Natural killer cell treated with Interleukin-12 subunit alpha and Interleukin-12 subunit beta and Interleukin-15 and Interleukin-18, amount 100 ng/mL, for 72 hours (primary cell): ENCODE measurements at regions not wholly inside any gene's neighbourhood (a gene's known extent, or its start where the extent isn't known, plus 50 kb on each side); places are given as distances from the start of the nearest gene placed in this dataset.
"Not testable (repeated sequence)": the region's sequence is repeated elsewhere in the genome, so short reads cannot be mapped to it uniquely, and the experiment has no call there.

Experiments
- ATAC-seq, 2 donors: fragments of 150-1000 bp; cut with Tn5 transposase in 1 of 2; sonication (Bioruptor Pico), chemical (Tn5 transposase) in 1 of 2; 2 replicates each; pipeline ENCODE4 v1.10.0; 2021
- DNase-seq: peaks from one replicate; pipeline ENCODE4 v3.0.0; 2022; ENCODE audit warnings: low spot score
- H3K27ac Mint-ChIP-seq, 2 donors: 1 replicate in 1 of 2; 2 replicates in 1 of 2; pipeline ENCODE4 v1.8.0; 2022; ENCODE audit warnings: mixed read lengths in 2 of 2, mild to moderate bottlenecking in 1 of 2, moderate library complexity in 1 of 2
- H3K27me3 Mint-ChIP-seq, 2 donors: 1 replicate in 1 of 2; 2 replicates in 1 of 2; pipeline ENCODE4 v1.8.0; 2022; ENCODE audit warnings: mixed read lengths in 2 of 2
- H3K36me3 Mint-ChIP-seq: one replicate; pipeline ENCODE4 v1.8.0; 2022; ENCODE audit warnings: mixed read lengths
- H3K4me1 Mint-ChIP-seq, 2 donors: 1 replicate in 1 of 2; 2 replicates in 1 of 2; pipeline ENCODE4 v1.8.0; 2022; ENCODE audit warnings: low read depth in 2 of 2, mixed read lengths in 2 of 2, mild to moderate bottlenecking in 1 of 2
- H3K4me3 Mint-ChIP-seq: one replicate; pipeline ENCODE4 v1.8.0; 2022; ENCODE audit warnings: mixed read lengths
- H3K9me3 Mint-ChIP-seq: 2 replicates; pipeline ENCODE4 v1.8.0; 2022; ENCODE audit warnings: mixed read lengths

DNA sequence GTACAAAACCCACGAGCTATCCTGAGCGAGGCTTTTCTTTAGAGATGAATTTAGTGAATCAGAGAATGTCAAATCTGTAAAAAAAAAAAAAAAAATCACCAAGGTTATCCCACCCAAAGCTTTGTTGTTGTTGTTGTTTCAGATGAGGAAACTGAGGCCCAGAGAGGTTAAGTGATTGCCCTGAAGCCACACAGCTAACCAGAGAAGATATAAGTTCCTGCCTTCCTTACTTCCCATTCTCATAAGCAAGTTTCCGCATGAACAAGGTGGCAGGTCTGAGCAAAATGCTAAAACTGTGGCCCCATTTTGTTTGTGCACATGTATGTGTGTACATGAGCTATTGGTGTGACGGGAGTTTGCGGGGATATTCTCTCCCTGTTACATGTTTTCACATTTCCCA lies 352.1 kb upstream of the ZFHX3 start:
- H3K9me3 Mint-ChIP-seq: no peaks in the 10 kb centered on the region
- no peaks in the 10 kb centered on the region for H3K36me3 Mint-ChIP-seq
- no peak overlapping the region for H3K4me3 Mint-ChIP-seq
- H3K27ac Mint-ChIP-seq: no peak overlapping the region
- ATAC-seq: no peak
- peaks cover 2 to 6% of the 10 kb centered on the region in 2 donors for H3K27me3 Mint-ChIP-seq
- H3K4me1 Mint-ChIP-seq: no peaks in the 10 kb centered on the region
- DNase-seq: no peak

DNA sequence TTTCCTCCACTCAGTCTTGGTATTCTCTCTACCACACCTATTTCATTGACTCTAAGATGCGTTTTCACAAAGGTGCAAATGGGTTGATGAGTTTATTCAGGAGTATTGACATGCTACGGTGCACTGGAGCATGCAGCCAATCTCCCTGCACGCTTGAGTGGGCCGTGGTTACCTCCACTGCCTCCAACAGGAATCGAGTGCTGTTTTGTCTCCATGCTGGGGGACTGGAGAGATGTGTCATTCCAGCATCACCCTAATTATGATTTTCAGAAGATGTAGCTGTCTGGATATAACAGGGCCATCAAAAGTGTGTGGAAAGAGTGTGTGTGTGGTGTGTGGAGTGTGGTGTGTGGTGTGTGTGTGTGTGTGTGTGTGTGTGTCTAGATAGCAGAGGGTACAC lies 351.6 kb upstream of the ZFHX3 start:
- Mint-ChIP-seq H3K9me3 (no peaks in the 10 kb centered on the region), H3K4me3 (no peak overlapping the region), H3K27ac (no peak overlapping the region), H3K27me3 (peaks cover 2 to 6% of the 10 kb centered on the region in 2 donors), H3K36me3 (no peaks in the 10 kb centered on the region), H3K4me1 (no peaks in the 10 kb centered on the region)
- ATAC-seq (no peak), DNase-seq (no peak)

DNA sequence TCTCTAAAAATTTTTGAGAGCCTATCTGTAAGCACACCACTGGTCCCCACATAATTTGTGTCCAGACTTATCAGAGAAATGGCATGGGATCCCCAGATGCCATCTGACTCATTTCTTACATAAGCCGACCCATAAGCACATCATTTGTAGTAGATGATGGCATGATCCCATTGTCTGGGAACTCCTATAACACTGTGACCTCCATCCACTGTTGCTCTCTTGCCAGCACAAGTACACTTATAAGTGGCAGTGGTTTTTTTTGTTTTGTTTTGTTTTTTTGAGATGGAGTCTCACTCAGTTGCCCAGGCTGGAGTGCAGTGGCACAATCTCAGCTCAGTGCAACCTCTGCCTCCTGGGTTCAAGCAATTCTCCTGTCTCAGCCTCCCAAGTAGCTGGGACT lies 350.7 kb upstream of the ZFHX3 start:
- not testable (repeated sequence) for H3K9me3 Mint-ChIP-seq, H3K27ac Mint-ChIP-seq, H3K4me3 Mint-ChIP-seq, H3K4me1 Mint-ChIP-seq, H3K36me3 Mint-ChIP-seq, ATAC-seq, DNase-seq, H3K27me3 Mint-ChIP-seq

DNA sequence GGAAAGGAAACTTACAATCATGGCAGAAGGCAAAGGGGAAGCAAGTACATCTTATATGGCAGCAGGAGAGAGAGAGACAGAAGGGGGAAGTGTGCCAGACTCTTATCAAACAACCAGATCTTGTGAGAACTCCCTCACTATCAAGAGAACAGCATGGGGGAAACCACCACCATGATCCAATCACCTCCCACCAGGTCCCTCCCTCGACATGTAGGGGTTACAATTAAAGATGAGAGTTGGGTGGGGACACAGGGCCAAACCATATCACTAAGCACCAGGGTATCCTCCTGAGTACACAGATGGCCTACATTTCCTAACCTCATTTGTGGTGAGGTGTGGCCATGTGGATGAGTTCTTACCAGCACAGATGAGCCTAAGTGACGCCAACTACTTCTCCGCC lies 348.6 kb upstream of the ZFHX3 start:
- Mint-ChIP-seq H3K4me1 (no peaks in the 10 kb centered on the region), H3K4me3 (no peak overlapping the region), H3K27me3 (peaks cover 0 to 6% of the 10 kb centered on the region in 2 donors), H3K36me3 (no peaks in the 10 kb centered on the region), H3K27ac (no peak overlapping the region), H3K9me3 (no peaks in the 10 kb centered on the region)
- ATAC-seq (peak in 1 of 2 donors; percentile 18), DNase-seq (no peak)

DNA sequence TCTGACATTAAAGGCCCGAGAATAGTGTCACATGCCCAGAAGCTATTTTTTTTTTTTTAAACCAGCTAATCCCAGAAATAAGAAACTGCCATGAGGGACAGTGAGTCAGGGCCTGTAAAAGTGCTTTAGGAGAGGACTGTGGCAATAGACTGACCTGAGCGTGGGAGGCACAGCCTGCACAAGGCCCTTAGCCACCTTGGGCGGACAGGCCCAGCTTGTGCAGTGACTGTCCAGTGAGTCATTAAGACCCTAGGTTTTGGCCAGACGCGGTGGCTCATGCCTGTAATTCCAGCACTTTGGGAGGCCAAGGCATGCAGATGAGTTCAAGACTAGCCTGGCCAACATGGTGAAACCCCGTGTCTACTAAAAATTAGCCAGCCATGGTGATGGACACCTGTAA lies 343.0 kb upstream of the ZFHX3 start:
- Mint-ChIP-seq H3K27ac (no peak overlapping the region), H3K4me3 (no peak overlapping the region), H3K9me3 (no peaks in the 10 kb centered on the region), H3K27me3 (peaks cover 0 to 2% of the 10 kb centered on the region in 2 donors), H3K4me1 (no peaks in the 10 kb centered on the region), H3K36me3 (no peaks in the 10 kb centered on the region)
- DNase-seq: no peak
- ATAC-seq: no peak

DNA sequence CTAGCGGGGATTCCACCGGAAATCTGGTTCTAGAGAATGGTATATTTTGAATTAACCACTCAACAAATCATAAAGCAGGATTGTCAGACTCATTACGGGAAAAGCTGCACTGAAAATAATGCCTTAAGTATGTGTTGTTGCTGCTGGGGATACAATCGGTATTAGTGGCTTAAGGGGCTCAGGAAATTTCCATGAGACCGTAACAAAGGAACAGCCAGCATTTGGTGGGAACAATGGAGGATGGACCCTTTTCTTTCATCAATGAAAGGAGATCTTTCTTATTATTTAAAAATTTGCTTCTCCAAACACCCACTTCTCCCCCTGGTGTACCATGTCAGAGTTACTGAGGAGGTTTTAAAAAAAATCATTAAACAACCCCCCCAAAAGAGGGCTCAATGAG lies 342.6 kb upstream of the ZFHX3 start:
- H3K36me3 Mint-ChIP-seq: no peaks in the 10 kb centered on the region
- H3K27ac Mint-ChIP-seq: no peak overlapping the region
- H3K9me3 Mint-ChIP-seq: no peaks in the 10 kb centered on the region
- H3K27me3 Mint-ChIP-seq: peaks cover 0 to 2% of the 10 kb centered on the region in 2 donors
- no peak overlapping the region for H3K4me3 Mint-ChIP-seq
- DNase-seq (no peak), ATAC-seq (no peak)
- no peaks in the 10 kb centered on the region for H3K4me1 Mint-ChIP-seq

DNA sequence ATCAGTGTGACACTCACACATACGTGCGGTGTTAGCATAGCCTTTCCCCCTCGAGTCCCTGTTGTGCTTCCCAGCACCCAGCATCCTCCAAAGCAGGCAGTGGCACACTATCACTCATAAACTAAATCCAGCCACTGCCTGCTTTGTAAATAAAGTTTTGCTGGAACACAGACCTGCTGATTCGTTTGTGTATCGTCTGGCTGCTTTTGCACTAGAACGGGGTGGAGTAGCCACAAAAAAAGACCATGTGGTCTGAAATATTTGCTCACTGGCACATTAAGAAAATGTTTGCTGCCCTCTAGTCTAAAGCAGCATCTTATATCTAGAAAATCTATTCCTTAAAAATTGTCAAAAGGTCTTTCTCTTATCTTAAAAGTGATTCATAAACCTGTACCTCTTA lies 341.2 kb upstream of the ZFHX3 start:
- no peaks in the 10 kb centered on the region for H3K36me3 Mint-ChIP-seq
- no peak overlapping the region for H3K27ac Mint-ChIP-seq
- H3K9me3 Mint-ChIP-seq: no peaks in the 10 kb centered on the region
- ATAC-seq: no peak
- H3K4me1 Mint-ChIP-seq: no peaks in the 10 kb centered on the region
- no peak overlapping the region for H3K4me3 Mint-ChIP-seq
- DNase-seq: no peak
- H3K27me3 Mint-ChIP-seq: peaks cover 0 to 2% of the 10 kb centered on the region in 2 donors

DNA sequence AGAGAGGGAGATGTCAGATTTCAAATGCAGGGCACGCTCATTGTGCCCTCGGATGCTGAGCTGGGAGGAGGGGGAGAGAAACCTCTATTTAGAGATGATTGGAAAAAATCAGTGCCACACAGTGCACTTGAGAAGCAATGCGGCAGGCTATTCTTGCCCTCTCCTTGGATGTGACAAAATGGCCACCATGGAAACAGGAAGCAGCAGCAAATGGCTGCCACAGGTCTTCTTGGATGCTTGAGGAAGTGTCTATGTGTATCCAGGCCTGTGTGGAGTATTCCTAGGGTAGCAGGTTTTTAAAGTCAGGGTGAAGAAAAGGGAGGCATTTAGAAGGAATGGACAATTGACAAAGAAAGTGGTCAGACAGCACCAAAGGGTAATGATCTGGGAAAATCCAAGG lies 340.1 kb upstream of the ZFHX3 start:
- Mint-ChIP-seq H3K4me1 (no peaks in the 10 kb centered on the region), H3K27me3 (peaks cover 0 to 2% of the 10 kb centered on the region in 2 donors), H3K36me3 (no peaks in the 10 kb centered on the region), H3K27ac (no peak overlapping the region), H3K4me3 (no peak overlapping the region), H3K9me3 (no peaks in the 10 kb centered on the region)
- ATAC-seq (no peak), DNase-seq (no peak)

DNA sequence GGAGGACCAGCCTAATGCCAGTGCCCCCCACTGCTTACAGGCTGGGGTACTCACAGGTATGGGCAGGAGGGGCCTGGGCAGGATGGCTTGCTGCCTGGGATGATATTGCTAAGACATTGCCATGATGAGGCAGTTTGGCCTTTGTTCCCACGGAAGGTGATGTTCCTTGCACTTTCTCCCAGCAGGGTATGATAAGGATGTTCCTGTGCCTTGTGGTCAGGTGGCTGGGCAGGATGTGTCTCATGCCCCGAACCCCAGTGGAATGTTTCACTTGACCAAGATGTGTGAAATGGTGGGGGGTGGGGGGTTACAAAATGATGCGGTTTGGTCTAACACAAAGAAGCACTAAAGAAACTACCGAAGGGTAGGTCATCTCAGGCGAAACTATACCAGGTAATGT lies 337.8 kb upstream of the ZFHX3 start:
- Mint-ChIP-seq H3K27me3 (peaks cover 0 to 2% of the 10 kb centered on the region in 2 donors), H3K27ac (no peak overlapping the region), H3K9me3 (no peaks in the 10 kb centered on the region), H3K36me3 (no peaks in the 10 kb centered on the region), H3K4me1 (no peaks in the 10 kb centered on the region), H3K4me3 (no peak overlapping the region)
- DNase-seq (no peak), ATAC-seq (peak in 1 of 2 donors; percentile 20)

DNA sequence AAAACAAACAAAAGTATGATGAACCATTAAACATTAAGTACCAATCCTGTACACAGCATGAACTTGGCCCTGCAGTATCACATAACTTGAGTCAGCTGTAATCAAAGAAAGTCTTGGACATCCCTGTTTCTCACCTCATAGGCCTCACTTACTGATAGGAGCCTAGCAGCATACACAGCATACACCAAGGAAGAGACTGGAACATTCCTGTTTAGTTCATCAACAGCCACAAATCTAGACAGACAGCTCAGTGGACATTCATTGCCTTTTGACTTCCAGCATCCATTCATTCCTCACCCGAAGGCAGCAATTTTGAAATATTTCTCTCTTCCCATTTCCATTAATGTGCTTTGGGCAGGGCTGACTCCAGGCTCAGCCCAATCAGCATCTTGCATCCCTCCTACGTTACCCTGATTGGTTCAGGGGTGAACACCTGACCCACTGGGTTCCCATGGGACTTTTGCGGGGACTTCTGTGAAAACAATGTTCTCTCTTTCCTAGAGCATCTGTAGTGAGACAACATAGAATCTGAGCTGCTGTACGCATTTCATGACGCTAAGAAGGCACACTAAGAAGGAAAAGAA lies 336.7 kb upstream of the ZFHX3 start:
- no peak for ATAC-seq
- Mint-ChIP-seq H3K27me3 (peaks cover 0 to 2% of the 10 kb centered on the region in 2 donors), H3K27ac (no peak overlapping the region), H3K9me3 (no peaks in the 10 kb centered on the region), H3K4me1 (no peaks in the 10 kb centered on the region), H3K4me3 (no peak overlapping the region), H3K36me3 (no peaks in the 10 kb centered on the region)
- DNase-seq: no peak

DNA sequence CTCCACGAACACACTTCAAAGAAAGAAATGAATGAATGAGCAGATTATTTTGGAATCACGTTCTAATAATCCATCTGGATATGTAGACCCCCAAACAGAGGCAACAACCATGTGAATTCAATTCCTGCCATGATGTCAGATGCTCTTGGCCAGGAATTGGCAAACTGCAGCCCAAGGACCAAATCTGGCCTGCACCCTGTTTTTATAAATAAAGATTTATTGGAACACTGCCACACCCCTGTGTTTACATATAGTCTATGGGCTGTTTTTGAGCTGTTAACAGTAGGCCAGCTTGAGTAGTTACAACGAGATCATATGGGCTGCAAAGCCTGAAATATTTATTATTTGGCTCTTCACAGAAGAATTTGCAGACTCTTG lies 336.0 kb upstream of the ZFHX3 start:
- ATAC-seq: no peak
- Mint-ChIP-seq H3K9me3 (no peaks in the 10 kb centered on the region), H3K27me3 (peaks cover 0 to 2% of the 10 kb centered on the region in 2 donors), H3K27ac (no peak overlapping the region), H3K4me1 (no peaks in the 10 kb centered on the region), H3K4me3 (no peak overlapping the region), H3K36me3 (no peaks in the 10 kb centered on the region)
- no peak for DNase-seq

DNA sequence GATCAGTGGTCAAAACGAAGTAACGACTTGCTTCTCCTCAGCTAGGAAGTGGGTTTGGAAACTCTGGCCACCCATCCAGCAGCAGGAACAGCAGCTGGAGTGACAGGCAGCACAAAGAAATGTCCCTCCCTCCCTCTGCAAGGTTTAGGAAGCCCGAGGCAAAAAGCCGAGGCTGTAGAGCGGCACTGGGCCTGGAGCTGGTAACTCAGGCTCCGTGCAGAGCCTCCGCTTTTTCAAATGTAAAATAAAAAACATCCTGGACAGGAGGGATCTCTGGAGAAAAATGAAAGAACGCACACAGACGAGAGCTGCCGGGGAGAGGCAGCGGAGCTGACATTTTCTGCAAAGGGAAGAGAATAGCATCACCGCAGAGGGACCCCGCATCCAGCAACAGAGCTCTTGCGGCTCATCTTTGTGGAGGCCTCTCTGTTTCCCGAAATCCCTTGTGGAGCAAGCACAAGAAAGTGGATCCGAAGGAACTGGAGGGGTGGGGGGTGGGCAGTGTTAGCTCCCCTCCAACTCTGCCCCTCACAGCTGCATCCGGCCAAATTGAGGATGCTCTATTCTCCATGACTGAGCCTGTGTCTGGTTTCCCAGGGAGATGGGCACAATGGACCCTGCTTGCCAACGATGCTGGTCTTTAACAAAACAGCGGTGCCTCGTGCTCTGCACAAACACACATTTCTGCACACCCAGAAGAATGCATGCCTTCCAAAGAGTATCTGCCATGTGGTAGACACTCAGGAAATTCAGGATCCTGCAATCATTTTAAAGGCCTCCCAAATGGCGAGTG lies 335.5 kb upstream of the ZFHX3 start:
- Mint-ChIP-seq H3K27me3 (peaks cover 0 to 6% of the 10 kb centered on the region in 2 donors), H3K4me1 (no peaks in the 10 kb centered on the region), H3K27ac (no peak overlapping the region), H3K9me3 (no peaks in the 10 kb centered on the region), H3K4me3 (no peak overlapping the region), H3K36me3 (no peaks in the 10 kb centered on the region)
- no peak for DNase-seq
- no peak for ATAC-seq

DNA sequence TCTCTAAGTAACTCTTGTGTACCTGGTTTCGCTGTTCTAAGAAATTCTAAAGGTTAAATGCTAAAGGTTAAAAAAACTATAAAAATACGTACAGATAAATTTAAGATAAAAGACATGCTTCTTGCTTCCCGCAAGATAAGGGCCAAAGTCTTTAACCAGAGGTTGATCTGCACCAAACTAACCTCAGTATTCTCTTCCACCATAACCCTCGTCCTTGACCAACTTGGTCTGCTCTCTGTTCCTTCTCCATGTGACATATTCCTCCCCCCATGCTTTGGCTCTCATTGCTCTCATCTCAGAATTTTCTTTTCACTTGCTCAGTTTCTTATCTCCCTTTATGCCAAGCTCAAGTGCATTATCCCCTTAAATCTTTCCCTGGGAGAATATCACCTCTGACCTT lies 330.5 kb upstream of the ZFHX3 start:
- no peak for ATAC-seq
- Mint-ChIP-seq H3K27ac (no peak overlapping the region), H3K4me3 (no peak overlapping the region), H3K4me1 (no peaks in the 10 kb centered on the region), H3K36me3 (no peaks in the 10 kb centered on the region), H3K27me3 (peaks cover 0 to 4% of the 10 kb centered on the region in 2 donors), H3K9me3 (no peaks in the 10 kb centered on the region)
- DNase-seq: no peak

DNA sequence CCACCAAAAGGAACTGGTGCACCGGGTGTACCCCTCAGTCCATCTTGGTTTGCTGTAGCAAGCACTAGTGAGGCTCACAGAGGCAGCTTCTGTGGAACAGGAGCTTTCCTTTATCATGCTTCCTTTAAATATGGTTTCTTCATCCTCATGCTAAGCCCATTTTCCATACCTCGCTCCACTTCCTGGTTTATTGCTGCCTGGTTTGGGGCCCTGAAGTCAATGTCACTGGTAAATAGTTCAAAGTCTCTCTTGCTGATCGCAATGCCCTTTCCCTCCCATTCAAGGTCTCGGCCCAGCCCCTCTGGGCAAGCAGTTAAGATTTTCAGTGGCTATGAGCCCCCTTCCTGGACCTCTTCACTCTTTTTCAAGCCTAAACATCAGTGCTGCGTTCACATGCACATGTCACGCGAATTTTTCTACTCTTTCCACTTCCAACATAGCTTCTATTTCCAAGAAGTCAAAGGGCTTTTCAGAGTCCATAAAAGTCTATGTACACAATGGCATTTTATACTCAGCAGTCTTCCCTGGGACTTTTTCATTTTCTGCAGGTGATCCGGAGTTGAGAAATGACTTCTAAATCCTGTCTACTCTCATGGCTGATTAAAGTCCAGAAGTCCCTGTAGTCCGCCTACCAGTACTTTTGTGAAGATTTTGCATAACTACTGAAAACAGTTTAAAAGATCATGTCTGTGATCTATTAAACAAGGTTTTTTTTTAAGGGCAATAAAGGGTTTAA lies 323.8 kb upstream of the ZFHX3 start:
- DNase-seq (no peak), ATAC-seq (no peak)
- Mint-ChIP-seq H3K27me3 (peaks cover 0 to 3% of the 10 kb centered on the region in 2 donors), H3K9me3 (no peaks in the 10 kb centered on the region), H3K4me1 (no peaks in the 10 kb centered on the region), H3K36me3 (no peaks in the 10 kb centered on the region), H3K27ac (no peak overlapping the region), H3K4me3 (no peak overlapping the region)
